ENCODE measurements at regions not wholly inside any gene's neighbourhood (a gene's known extent, or its start where the extent isn't known, plus 50 kb on each side); places are given as distances from the start of the nearest gene placed in this dataset.

DNA sequence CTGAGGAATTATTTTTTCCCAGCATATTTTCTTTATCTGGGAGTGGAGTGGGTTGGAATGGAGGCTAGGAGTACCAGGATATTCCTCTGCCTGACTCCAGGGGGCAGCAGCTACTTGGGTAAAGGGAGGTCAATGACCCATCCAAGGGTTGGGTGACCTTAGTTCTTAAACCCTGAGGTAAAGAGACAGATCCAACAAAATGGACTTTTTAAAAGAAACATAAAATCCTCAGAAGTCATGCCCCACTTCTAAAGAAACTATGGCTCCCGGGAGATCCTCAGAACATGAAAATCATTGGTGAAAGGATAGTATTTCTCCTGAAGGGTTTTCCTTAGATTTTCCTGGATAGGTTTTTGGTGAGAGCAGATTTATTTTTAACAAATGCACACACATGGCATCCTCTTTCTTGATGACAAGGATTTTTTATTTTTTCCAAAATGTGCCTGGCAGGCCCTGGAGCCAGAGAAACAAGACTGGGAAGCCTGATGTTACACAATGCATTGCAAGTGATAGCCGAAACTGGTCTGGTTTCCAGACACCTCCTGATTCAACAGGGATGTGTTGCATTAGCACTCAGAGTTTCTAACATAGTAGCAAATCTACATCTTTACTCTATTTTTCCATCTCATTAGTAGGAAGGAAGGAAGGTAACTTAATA, 240.9 kb upstream of the BTBD3 start:
- TF ChIP-seq, protein P1, sequence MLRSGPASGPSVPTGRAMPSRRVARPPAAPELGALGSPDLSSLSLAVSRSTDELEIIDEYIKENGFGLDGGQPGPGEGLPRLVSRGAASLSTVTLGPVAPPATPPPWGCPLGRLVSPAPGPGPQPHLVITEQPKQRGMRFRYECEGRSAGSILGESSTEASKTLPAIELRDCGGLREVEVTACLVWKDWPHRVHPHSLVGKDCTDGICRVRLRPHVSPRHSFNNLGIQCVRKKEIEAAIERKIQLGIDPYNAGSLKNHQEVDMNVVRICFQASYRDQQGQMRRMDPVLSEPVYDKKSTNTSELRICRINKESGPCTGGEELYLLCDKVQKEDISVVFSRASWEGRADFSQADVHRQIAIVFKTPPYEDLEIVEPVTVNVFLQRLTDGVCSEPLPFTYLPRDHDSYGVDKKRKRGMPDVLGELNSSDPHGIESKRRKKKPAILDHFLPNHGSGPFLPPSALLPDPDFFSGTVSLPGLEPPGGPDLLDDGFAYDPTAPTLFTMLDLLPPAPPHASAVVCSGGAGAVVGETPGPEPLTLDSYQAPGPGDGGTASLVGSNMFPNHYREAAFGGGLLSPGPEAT (IDR thresholded peaks at IDR 0.05; ENCODE audit: low read depth): no peak
- TF ChIP-seq RAD21 (IDR thresholded peaks at IDR 0.05; ENCODE audit: insufficient read depth, low read depth, low read length): peak; percentile 52
- TF ChIP-seq GATAD2B (conservative IDR thresholded peaks at IDR 0.05; ENCODE audit: low read depth): no peak
- peak; percentile 85 for TF ChIP-seq NR2F1 (conservative IDR thresholded peaks at IDR 0.05)
- TF ChIP-seq SMC3 (IDR thresholded peaks at IDR 0.05; ENCODE audit: borderline replicate concordance, low read length): peak; percentile 60
- TF ChIP-seq, protein P2, sequence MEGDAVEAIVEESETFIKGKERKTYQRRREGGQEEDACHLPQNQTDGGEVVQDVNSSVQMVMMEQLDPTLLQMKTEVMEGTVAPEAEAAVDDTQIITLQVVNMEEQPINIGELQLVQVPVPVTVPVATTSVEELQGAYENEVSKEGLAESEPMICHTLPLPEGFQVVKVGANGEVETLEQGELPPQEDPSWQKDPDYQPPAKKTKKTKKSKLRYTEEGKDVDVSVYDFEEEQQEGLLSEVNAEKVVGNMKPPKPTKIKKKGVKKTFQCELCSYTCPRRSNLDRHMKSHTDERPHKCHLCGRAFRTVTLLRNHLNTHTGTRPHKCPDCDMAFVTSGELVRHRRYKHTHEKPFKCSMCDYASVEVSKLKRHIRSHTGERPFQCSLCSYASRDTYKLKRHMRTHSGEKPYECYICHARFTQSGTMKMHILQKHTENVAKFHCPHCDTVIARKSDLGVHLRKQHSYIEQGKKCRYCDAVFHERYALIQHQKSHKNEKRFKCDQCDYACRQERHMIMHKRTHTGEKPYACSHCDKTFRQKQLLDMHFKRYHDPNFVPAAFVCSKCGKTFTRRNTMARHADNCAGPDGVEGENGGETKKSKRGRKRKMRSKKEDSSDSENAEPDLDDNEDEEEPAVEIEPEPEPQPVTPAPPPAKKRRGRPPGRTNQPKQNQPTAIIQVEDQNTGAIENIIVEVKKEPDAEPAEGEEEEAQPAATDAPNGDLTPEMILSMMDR (IDR thresholded peaks at IDR 0.05 in 2 of 3, conservative IDR thresholded peaks at IDR 0.05 in 1 of 3; ENCODE audit: control insufficient read depth in 2 of 3, extremely low read depth in 1 of 3, insufficient read depth in 1 of 3, low read depth in 3 of 3, low read length in 3 of 3): peak; percentile 43 to 72 (median 67)
- ATAC-seq (peak; percentile 82), DNase-seq (ENCODE audit: low read depth, low spot score) (no peak), FAIRE-seq (no peak)
- in situ Hi-C loops (cut with MboI): no loop called here
- Histone ChIP-seq H3K4me2 (ENCODE audit: control insufficient read depth, insufficient read depth) (no peak overlapping the region), H4K20me1 (ENCODE audit: control insufficient read depth, insufficient read depth) (no peaks in the 10 kb centered on the region), H3K4me1 (ENCODE audit: control insufficient read depth, insufficient read depth, low read length) (no peaks in the 10 kb centered on the region), H3K27me3 (replicated peaks in 1 of 2; ENCODE audit: control insufficient read depth in 2 of 2, insufficient read depth in 2 of 2, low read length in 1 of 2) (no peaks in the 10 kb centered on the region), H3K27ac (ENCODE audit: control insufficient read depth, insufficient read depth) (no peak overlapping the region), H3K79me2 (ENCODE audit: control insufficient read depth, insufficient read depth, low read length) (no peaks in the 10 kb centered on the region), H3K9me3 (replicated peaks; ENCODE audit: control insufficient read depth, insufficient read depth, low read length) (no peaks in the 10 kb centered on the region), H3K36me3 (ENCODE audit: control insufficient read depth in 2 of 2, insufficient read depth in 2 of 2, low read length in 1 of 2) (no peaks in the 10 kb centered on the region), H3K4me3 (no peak overlapping the region), H2AFZ (ENCODE audit: control insufficient read depth, low read depth, low read length) (no peak overlapping the region), H3K9ac (ENCODE audit: control insufficient read depth, insufficient read depth, low read length) (no peak overlapping the region)
- CTCF ChIA-PET: interaction anchor here (0.6 to 2.0 kb wide), 8 partner anchors 9 to 637 kb away, joined by 3 to 8 read pairs (median 4); no protein-coding TSS in a partner anchor
- SMC1A ChIA-PET (ENCODE audit: uncharacterized antibody, unreplicated experiment): no interaction called here
- RAD21 ChIA-PET (ENCODE audit: unreplicated experiment): interaction anchor here (0.6 to 1.0 kb wide), 3 partner anchors 59 to 680 kb away, joined by 3 read pairs; no protein-coding TSS in a partner anchor
- POLR2A ChIA-PET: no interaction called here
- WGBS (ENCODE audit: insufficient coverage, insufficient replicate concordance, low lambda C conversion rate, missing lambda C conversion rate): 0% methylated on average over 2 of the region's 2 CpGs
- intact Hi-C loops (cut with micrococcal nuclease; ENCODE audit: unreplicated experiment): loop anchor here (1.0 kb wide), 1 partner anchor 529 kb away; no protein-coding TSS in a partner anchor
- no TSS peak for BruUV-seq (replicated peaks)

Data from GM12878 (cell line).